DOHH2 (cell line): ENCODE measurements at regions not wholly inside any gene's neighbourhood (a gene's known extent, or its start where the extent isn't known, plus 50 kb on each side); places are given as distances from the start of the nearest gene placed in this dataset.

Experiments used
- H3F3A ChIP-seq: fragments of 200-600 bp; sonication (generic), shearing (Covaris generic); 2 replicates; pipeline ENCODE4 v1.6.0; 2016; ENCODE audit warnings: antibody characterized with exemption, mild to moderate bottlenecking; ENCODE audit not compliant: control insufficient read depth, insufficient read depth
- H3K27ac ChIP-seq: fragments of 200-600 bp; sonication (generic); 2 replicates; pipeline ENCODE4 v1.5.1; 2014; ENCODE audit warnings: low read depth, mild to moderate bottlenecking, low read length, moderate library complexity
- H3K27me3 ChIP-seq: fragments of 200-600 bp; sonication (generic); 2 replicates; pipeline ENCODE4 v1.6.1; 2014; ENCODE audit warnings: mild to moderate bottlenecking, low read length, mixed read lengths; ENCODE audit not compliant: control insufficient read depth
- H3K36me3 ChIP-seq: fragments of 200-600 bp; sonication (generic); 2 replicates; pipeline ENCODE4 v1.6.1; 2014; ENCODE audit warnings: mild to moderate bottlenecking, low read length, moderate library complexity, mixed read lengths; ENCODE audit not compliant: control insufficient read depth
- H3K4me1 ChIP-seq: fragments of 200-600 bp; sonication (generic); 2 replicates; pipeline ENCODE4 v1.6.1; 2014; ENCODE audit warnings: mild to moderate bottlenecking, low read length, mixed read lengths; ENCODE audit not compliant: control insufficient read depth
- H3K4me2 ChIP-seq: fragments of 200-600 bp; sonication (generic); 2 replicates; pipeline ENCODE4 v1.6.0; 2014; ENCODE audit warnings: mild to moderate bottlenecking, low read length, moderate library complexity
- H3K4me3 ChIP-seq: fragments of 200-600 bp; sonication (generic); 2 replicates; pipeline ENCODE4 v1.5.1; 2014; ENCODE audit warnings: mild to moderate bottlenecking, low read length, mixed read lengths
- H3K79me2 ChIP-seq: fragments of 200-600 bp; sonication (generic); 2 replicates; pipeline ENCODE4 v1.6.1; 2014; ENCODE audit warnings: mild to moderate bottlenecking, low read length, mixed read lengths; ENCODE audit not compliant: control insufficient read depth
- H3K9me2 ChIP-seq: fragments of 200-600 bp; sonication (generic); replicated peaks from 2 replicates; pipeline ENCODE4 v1.6.1; 2014; ENCODE audit warnings: mild to moderate bottlenecking, low read length, mixed read lengths; ENCODE audit not compliant: control insufficient read depth
- H3K9me3 ChIP-seq: fragments of 200-600 bp; sonication (generic); 2 replicates; pipeline ENCODE4 v1.6.1; 2014; ENCODE audit warnings: antibody characterized with exemption, low read length, mixed read lengths; ENCODE audit not compliant: control insufficient read depth, insufficient read depth
- H4K20me1 ChIP-seq: fragments of 200-600 bp; sonication (generic); 2 replicates; pipeline ENCODE4 v1.6.0; 2014; ENCODE audit warnings: low read depth, mild to moderate bottlenecking, antibody characterized with exemption, low read length, moderate library complexity; ENCODE audit not compliant: control insufficient read depth, insufficient read depth
- EZH2phosphoT487 ChIP-seq: fragments of 200-600 bp; sonication (generic); IDR thresholded peaks from 2 replicates; pipeline ENCODE4 v1.6.1; 2017; ENCODE audit warnings: borderline replicate concordance, mild to moderate bottlenecking, antibody characterized with exemption, low read length, moderate library complexity, mixed read lengths
- TF ChIP-seq, protein P1 (sequence below): fragments of 200-600 bp; sonication (generic); IDR thresholded peaks from one replicate; pipeline ENCODE4 v1.5.1; 2014; ENCODE audit warnings: antibody characterized with exemption, mild to moderate bottlenecking, low read depth, low read length; ENCODE audit not compliant: poor library complexity, severe bottlenecking

DNA sequence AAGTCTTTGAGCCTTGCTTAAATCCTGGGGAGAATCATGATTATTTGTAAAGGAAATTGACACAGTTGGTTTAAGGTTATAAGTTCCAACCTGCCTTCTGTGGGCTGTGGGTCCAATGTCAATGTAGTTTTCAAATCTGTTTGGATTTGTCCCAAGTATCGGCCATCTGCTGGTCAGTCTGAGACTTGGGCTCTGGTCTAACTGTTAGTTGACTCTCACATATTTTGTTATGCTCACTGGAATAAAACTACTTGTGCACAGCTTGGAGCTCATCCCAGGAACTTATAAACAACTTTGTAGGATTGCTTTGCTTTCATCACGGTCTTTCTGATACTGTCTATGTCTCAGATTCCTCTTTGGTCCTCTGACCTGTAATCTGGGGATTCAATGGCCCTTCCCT is 1026.2 kb upstream of the ZEB2 start:
- Histone ChIP-seq H3K4me3 (no peak overlapping the region), H3K4me2 (no peak overlapping the region), H4K20me1 (no peaks in the 10 kb centered on the region), H3F3A (no peaks in the 10 kb centered on the region), H3K9me2 (no peaks in the 10 kb centered on the region), H3K27ac (no peak overlapping the region), H3K79me2 (no peaks in the 10 kb centered on the region), H3K4me1 (no peaks in the 10 kb centered on the region), H3K27me3 (no peaks in the 10 kb centered on the region), H3K9me3 (peaks cover 4% of the 10 kb centered on the region; the same call in 1 of the 2 replicates), H3K36me3 (no peaks in the 10 kb centered on the region)
- TF ChIP-seq, protein P1, sequence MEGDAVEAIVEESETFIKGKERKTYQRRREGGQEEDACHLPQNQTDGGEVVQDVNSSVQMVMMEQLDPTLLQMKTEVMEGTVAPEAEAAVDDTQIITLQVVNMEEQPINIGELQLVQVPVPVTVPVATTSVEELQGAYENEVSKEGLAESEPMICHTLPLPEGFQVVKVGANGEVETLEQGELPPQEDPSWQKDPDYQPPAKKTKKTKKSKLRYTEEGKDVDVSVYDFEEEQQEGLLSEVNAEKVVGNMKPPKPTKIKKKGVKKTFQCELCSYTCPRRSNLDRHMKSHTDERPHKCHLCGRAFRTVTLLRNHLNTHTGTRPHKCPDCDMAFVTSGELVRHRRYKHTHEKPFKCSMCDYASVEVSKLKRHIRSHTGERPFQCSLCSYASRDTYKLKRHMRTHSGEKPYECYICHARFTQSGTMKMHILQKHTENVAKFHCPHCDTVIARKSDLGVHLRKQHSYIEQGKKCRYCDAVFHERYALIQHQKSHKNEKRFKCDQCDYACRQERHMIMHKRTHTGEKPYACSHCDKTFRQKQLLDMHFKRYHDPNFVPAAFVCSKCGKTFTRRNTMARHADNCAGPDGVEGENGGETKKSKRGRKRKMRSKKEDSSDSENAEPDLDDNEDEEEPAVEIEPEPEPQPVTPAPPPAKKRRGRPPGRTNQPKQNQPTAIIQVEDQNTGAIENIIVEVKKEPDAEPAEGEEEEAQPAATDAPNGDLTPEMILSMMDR, result no peak
- no peak for TF ChIP-seq EZH2phosphoT487

DNA sequence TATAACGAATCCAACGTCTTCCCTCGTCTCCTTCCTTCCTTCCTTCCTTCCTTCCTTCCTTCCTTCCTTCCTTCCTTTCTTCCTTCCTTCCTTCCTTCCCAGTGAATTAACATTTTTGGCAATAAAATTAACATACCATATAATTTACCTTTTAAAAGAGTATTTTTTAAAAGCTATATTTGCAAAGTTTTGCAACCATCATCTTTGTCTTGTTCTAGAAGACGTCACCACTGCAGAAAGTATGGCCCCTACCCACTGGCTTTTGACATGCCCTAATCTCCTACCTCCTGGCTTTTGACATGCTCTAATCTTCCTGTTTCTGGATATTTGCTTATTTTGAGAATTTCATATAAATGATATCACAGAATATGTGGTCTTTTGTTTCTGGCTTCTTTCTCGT is 1023.9 kb upstream of the ZEB2 start:
- no peak overlapping the region for H3K27ac ChIP-seq
- H3F3A ChIP-seq, result no peaks in the 10 kb centered on the region
- no peak overlapping the region for H3K4me2 ChIP-seq
- H4K20me1 ChIP-seq, result no peaks in the 10 kb centered on the region
- no peaks in the 10 kb centered on the region for H3K27me3 ChIP-seq
- H3K4me3 ChIP-seq, result no peak overlapping the region
- no peaks in the 10 kb centered on the region for H3K9me2 ChIP-seq
- H3K79me2 ChIP-seq, result no peaks in the 10 kb centered on the region
- H3K36me3 ChIP-seq, result no peaks in the 10 kb centered on the region
- H3K4me1 ChIP-seq, result no peaks in the 10 kb centered on the region
- no peak for TF ChIP-seq EZH2phosphoT487
- TF ChIP-seq, protein P1, result no peak
- peaks cover 4% of the 10 kb centered on the region; the same call in 1 of the 2 replicates for H3K9me3 ChIP-seq

DNA sequence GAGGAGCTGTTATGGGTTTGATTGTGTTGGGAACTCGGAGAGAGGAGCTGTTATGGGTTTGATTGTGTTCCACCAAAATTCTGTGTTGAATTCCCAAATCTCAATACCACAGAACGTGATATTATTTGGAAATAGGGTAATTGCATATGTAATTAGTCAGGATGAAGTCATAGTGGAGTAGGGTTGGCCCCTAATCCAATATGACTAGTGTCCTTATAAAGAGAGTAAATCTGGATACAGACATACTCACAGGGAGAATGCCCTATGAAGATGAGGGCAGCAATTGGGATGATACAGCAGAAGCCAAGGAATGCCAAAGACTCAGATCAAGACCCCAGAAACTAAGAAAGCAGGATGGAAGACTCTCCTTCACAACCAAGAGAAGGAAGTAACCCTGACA is 1023.2 kb upstream of the ZEB2 start:
- peaks cover 4% of the 10 kb centered on the region; the same call in 1 of the 2 replicates for H3K9me3 ChIP-seq
- no peaks in the 10 kb centered on the region for H3K36me3 ChIP-seq
- TF ChIP-seq, protein P1, result no peak
- TF ChIP-seq EZH2phosphoT487, result no peak
- no peak overlapping the region for H3K4me3 ChIP-seq
- H4K20me1 ChIP-seq, result no peaks in the 10 kb centered on the region
- no peak overlapping the region for H3K27ac ChIP-seq
- no peaks in the 10 kb centered on the region for H3F3A ChIP-seq
- H3K4me1 ChIP-seq, result no peaks in the 10 kb centered on the region
- no peaks in the 10 kb centered on the region for H3K9me2 ChIP-seq
- H3K27me3 ChIP-seq, result no peaks in the 10 kb centered on the region
- H3K79me2 ChIP-seq, result no peaks in the 10 kb centered on the region
- H3K4me2 ChIP-seq, result no peak overlapping the region

DNA sequence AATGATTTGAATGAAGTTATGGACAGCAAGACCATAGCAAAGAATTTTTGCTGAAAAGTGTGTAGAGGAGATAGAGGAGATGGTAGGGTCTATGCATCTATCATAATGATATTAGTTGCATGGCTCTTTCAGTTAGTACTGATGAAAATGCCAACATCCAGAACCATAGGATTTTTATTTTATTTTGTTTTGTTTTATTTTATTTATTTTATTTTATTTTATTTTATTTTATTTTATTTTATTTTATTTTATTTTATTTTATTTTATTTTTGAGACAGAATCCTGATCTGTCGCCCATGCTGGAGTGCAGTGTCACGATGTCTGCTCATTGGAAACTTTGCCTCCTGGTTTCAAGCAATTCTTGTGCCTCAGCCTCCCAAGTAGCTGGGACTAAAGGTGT is 1021.1 kb upstream of the ZEB2 start:
- no peak overlapping the region for H3K4me2 ChIP-seq
- H3K36me3 ChIP-seq, result no peaks in the 10 kb centered on the region
- H3F3A ChIP-seq, result no peaks in the 10 kb centered on the region
- H4K20me1 ChIP-seq, result no peaks in the 10 kb centered on the region
- no peak overlapping the region for H3K4me3 ChIP-seq
- peaks cover 2% of the 10 kb centered on the region; the same call in 1 of the 2 replicates for H3K9me3 ChIP-seq
- no peaks in the 10 kb centered on the region for H3K79me2 ChIP-seq
- TF ChIP-seq, protein P1, result no peak
- no peak for TF ChIP-seq EZH2phosphoT487
- H3K27ac ChIP-seq, result no peak overlapping the region
- H3K27me3 ChIP-seq, result no peaks in the 10 kb centered on the region
- no peaks in the 10 kb centered on the region for H3K4me1 ChIP-seq
- H3K9me2 ChIP-seq, result no peaks in the 10 kb centered on the region
